ENCODE measurements at regions not wholly inside any gene's neighbourhood (a gene's known extent, or its start where the extent isn't known, plus 50 kb on each side); places are given as distances from the start of the nearest gene placed in this dataset.

- no peak for TF ChIP-seq CTCF (IDR thresholded peaks at IDR 0.05; ENCODE audit: insufficient read depth, low read depth, low read length)
- no peak for TF ChIP-seq EZH2 (IDR thresholded peaks at IDR 0.05; ENCODE audit: insufficient read depth, low read length)
Observed at GRCh38 chr1:213486488-213486887, 435.4 kb downstream of the RPS6KC1 start.
